ENCODE measurements at regions not wholly inside any gene's neighbourhood (a gene's known extent, or its start where the extent isn't known, plus 50 kb on each side); places are given as distances from the start of the nearest gene placed in this dataset.
"Not testable (repeated sequence)": the region's sequence is repeated elsewhere in the genome, so short reads cannot be mapped to it uniquely, and the experiment has no call there.

DNA sequence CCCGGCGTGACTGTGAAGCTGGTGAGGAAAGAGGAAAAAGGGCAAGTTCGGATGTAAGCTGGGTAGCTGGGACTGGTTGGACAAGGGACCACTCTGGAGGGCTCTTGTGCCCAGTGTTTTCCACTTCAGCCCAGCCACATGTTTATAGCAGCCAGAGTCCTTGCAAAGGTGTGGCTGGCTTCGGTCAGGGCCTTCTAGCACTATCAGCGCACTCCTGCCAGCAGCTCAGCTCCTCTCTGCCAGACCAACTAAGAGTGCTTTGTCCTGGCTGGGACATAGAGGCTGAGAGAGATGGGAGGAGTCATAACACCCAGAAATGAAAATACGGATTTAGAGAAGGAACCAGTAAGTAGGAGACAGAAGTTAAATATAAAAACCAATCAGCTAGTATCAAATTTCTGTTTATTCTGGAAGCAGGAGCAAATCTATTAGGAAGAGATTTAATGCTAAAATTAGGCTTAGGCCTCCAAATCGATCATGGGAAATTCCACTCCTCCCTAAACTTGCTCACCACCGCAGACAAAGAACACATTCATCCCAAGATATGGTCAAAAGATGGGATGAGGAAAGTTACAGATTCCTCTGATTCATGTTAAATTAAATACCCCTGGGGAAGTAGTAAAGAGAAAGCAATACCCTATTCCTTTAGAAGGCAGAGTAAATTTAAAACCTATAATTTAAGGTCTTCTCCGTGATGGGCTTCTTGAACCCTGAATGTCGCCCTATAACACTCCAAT, 135.0 kb downstream of the RALA start:
- no peak for ATAC-seq

DNA sequence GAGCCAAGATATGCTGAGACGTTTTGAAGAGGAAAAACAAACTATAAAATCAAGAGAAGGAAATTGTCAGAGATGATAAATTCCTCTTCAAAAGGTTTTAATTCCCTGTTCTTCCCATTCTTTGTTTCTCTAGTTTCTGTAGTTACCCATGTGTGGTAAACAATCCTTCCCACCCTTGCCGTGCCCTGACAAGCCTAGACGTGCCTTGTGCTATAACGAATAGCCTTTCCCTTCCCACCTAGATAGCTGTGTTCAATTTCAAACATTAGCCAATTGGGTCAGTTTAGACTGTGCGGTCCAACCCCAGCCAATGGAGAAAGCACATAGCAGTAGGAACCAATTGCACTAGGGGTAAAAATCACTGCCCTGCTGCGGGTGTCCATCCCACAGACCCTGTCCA, 138.1 kb downstream of the RALA start:
- no peak for ATAC-seq
- no peak for DNase-seq (ENCODE audit: low spot score)

More for the DNA sequence above, 135.0 kb downstream of the RALA start:
- DNase-seq (ENCODE audit: low spot score), result no peak

DNA sequence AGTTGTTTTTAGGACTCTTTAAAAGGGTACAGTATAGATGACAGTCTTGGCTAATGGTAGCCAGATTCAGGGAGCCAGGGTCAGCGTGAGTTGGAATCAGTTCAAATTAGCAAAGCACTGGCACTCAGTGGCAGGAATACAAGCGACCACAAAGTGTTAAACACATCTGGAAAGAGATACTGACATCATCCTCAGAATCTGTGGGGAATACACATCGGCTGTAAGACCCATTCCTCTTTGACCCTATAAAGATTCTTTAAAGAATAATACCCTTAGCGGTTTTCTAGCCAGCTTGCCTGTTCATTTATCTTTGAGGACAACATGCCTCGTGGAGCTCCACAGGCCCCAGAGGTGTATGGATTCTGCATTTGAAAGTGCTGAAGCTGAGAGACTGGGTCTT, 139.1 kb downstream of the RALA start:
- ATAC-seq; DNase-seq (ENCODE audit: low spot score): not testable (repeated sequence)

DNA sequence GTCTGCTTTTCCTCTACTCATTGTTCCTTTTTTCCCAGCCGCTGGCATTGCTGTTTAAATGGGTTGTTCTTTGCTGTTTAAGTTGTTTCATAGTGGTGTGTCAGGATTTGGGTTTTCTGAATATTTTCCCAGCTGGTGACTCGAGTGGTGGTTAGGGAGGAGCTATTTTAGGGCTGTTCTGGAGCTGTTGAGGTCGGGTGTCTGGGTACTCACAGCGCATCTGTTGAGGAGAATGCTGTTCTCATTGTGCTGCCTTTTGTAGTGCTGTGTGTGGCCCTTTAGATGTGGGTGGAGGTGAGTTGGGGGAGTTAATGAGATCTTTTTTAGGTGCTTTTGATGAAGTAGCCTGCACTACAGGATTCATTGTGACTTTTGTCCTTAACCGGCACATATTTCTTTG, 139.5 kb downstream of the RALA start:
- ATAC-seq, result not testable (repeated sequence)

DNA sequence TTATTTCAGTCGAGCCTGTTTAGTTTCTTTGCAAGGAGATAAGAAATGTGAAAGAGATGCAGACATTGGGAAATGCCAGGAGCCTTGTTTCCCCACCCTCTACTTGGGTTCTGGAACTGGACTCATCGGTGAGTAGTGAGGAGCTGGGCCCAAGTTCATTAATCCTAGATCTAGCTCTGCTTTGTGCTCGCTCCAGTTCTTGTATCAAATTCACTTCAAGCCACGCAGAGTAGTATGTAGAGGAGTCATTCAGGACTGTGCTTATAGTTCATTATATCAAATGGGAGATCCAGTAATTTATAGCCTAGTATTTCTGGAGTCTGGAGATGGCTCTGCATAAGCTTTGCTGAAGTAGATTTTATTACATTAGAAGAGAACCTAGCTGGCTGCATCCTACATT, 142.5 kb downstream of the RALA start:
- ATAC-seq, result not testable (repeated sequence)

More for the DNA sequence above, 139.5 kb downstream of the RALA start:
- DNase-seq (ENCODE audit: low spot score), result not testable (repeated sequence)

DNA sequence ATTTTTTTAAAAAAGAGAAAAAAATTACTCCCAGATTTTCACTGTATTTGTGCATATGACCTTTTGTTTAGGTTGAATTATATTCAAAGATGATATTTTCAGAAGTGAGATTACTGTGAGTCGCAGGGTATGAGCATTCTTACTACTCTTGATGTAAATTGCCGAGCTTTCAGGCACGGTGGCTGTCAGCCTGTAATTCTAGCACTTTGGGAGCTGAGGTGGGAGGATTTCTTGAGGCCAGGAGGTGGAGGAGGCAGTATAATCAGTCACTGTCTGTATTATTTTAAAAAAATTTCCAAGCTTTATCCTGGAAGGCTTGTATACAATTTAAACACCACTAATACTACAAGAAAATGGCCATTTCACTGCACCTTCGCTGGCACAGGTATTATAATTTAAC, 145.1 kb downstream of the RALA start:
- DNase-seq (ENCODE audit: low spot score), result not testable (repeated sequence)

More for the DNA sequence above, 142.5 kb downstream of the RALA start:
- not testable (repeated sequence) for DNase-seq (ENCODE audit: low spot score)

DNA sequence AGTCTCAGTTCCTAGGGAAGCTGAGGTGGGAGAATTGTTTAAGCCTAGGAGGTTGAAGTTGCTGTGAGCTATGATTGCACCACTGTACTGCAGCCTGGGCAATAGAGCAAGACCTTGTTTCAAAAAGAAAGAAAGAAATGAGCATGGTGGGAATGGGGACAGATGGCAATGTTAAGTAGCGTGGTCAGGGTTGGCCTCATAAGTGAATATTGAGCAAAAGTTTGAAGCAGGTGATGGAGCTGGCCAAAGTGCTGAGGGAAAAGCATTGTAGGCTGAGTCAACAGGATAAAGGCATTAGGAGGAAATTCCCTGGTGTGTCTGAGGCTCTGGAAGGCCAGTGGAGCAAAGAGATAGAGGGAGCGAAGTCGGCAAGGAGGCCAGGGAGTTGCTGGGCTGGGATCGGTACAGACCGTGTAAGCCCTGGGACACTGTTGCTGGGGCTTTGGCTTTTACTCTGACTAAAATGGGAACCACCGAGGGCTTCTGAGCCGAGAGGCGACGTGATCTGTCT, 151.0 kb downstream of the RALA start:
- DNase-seq (ENCODE audit: low spot score); ATAC-seq: not testable (repeated sequence)

More for the DNA sequence above, 145.1 kb downstream of the RALA start:
- not testable (repeated sequence) for ATAC-seq

DNA sequence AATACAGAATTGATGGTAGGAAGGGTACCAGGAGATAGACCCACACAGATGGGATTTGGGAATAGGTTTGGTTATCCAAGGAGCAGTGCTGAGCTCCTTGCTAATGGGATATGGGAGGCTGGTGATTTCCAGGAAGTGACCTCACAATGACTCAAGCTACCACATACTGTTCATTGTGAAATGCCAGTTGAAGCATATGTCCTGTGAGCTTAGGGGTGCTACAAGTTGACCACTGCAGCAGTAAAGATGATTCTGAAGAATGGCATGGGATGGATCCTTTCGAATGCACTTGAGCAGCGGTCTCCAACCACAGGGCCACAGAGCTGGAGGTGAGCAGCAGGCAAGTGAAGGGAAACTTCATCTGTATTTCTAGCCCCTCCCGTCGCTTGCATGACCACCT, 158.2 kb downstream of the RALA start:
- not testable (repeated sequence) for DNase-seq (ENCODE audit: low spot score); ATAC-seq

DNA sequence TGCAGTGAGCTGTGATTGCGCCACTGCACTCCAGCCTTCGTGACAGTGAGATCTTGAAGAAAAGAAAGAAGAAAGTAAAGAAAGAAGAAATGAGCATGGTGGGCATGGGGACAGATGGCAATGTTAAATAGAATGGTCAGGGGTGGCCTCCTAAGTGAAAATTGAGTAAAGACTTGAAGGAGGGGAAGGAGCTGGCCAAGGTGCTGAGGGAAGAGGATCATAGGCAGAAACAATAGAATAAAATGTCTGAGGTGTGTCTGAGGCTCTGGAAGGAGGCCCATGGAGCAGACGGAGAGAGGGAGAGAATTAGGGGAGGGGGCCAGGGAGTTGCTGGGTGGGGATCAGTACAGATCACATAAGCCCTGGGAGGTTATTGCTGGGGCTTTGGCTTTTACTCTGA, 163.1 kb downstream of the RALA start:
- ATAC-seq, result not testable (repeated sequence)

DNA sequence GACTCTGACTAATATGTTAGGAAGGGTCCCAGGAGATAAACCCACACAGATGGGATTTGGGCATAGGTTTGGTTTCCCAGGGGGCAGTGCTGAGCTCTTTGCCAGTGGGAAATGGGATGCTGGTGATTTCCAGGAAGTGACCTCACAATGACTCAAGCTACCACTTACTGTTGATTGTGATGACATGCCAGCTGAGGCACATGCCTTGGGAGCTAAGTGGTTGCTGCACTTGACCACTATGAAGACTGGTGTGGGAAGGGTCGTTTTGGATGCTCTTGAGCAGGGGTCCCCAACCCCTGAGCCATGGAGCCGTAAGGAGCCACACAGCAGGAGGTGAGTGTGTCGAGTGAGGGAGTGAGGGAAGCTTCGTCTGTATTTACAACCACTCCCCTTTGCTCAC, 159.0 kb upstream of the CDK13 start:
- not testable (repeated sequence) for DNase-seq (ENCODE audit: low spot score); ATAC-seq

More for the DNA sequence above, 163.1 kb downstream of the RALA start:
- not testable (repeated sequence) for DNase-seq (ENCODE audit: low spot score)

DNA sequence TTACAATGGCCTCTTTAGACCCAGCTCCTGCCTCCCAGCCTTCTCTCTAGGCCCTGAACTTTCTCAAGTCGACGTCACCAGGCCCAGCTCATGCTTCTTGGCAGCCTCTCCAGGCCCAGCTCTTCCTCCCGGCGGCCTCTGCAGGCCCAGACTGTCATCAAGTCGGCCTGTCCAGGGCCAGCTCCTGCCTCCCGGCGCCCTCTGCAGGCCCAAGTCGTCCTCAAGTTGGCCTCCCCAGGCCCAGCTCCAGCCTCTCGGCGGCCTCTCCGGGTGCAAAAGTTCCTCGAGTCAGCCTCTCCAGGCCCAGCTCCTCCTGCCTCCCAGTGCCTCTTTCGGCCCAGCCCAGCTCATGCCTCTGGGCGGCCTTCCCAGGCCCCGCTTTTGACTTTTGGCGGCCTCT, 158.1 kb upstream of the CDK13 start:
- ATAC-seq; DNase-seq (ENCODE audit: low spot score): not testable (repeated sequence)

DNA sequence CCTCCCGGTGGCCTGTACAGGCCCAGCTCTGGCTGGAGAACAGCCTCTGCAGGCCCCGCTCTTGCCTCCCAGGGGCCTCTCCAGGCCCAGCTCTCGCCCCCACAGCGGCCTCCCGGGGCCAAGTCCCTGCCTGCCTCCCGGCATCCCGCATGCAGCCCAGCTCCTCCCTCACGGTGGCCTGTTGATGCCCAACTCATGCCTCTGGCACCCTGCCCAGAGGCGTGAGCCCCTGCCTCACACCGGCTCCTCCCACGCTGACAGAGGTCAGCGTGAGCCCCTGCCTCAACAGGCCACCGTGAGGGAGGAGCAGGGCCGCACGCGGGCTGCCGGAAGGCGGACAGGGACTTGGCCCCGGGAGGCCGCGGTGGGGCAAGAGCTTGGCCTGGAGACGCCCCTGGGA, 157.0 kb upstream of the CDK13 start:
- not testable (repeated sequence) for ATAC-seq; DNase-seq (ENCODE audit: low spot score)

DNA sequence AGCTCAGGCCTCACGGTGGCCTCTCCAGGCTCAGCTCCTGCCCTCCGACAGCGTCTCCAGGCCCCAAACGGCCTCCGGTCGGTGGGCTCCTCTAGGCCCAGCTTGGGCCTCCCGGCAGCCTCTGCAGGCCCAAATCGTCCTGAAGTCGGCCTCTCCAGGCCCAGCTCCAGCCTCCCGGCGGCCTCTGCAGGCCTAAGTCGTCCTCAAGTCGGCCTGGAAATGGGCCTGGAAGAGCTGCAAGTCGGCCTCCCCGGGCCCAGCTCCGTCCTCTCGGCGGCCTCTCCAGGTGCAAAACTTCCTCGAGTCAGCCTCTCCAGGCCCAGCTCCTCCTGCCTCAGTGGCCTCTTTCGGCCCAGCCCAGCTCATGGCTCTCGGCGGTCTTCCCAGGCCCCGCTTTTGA, 156.2 kb upstream of the CDK13 start:
- not testable (repeated sequence) for DNase-seq (ENCODE audit: low spot score); ATAC-seq

DNA sequence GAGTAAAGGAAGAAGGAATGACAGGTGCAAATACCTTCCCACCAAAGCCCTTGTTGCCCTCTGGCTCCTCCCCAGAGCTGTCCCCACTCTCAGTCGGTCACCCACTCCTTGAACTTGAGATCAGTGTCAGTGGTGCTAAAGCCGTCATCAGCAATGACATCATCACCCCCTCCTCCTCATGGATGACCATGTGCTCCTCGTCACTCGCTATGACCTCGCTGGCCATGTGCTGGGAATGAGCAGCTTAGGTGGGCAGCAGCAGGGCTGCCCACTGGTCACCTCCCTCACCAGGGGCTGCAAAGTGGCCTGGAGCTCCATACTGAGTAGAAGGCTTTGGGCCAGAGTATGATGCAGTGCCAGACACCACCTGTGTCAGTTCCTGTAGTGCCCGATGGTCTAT, 153.1 kb upstream of the CDK13 start:
- ATAC-seq; DNase-seq (ENCODE audit: low spot score): not testable (repeated sequence)

DNA sequence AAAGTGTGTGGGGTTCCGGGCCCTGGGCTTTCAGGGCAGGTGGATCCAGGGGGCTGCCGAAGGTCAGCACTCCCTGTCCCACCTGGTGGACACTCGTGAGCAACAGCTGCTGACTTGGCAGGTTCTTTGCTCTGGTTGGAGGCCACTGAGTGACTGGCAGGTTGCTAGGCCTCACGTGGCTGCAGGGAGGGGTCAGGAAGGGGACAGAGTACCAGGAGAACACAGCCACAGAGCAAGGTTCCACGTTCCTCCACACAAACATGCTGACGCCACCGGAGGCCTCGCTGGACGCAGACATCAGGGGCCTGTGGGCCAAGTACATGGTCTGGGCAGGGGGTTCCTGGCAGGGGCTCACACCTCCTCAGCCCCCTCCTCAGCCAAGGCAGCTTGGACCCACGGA, 152.0 kb upstream of the CDK13 start:
- not testable (repeated sequence) for ATAC-seq; DNase-seq (ENCODE audit: low spot score)

DNA sequence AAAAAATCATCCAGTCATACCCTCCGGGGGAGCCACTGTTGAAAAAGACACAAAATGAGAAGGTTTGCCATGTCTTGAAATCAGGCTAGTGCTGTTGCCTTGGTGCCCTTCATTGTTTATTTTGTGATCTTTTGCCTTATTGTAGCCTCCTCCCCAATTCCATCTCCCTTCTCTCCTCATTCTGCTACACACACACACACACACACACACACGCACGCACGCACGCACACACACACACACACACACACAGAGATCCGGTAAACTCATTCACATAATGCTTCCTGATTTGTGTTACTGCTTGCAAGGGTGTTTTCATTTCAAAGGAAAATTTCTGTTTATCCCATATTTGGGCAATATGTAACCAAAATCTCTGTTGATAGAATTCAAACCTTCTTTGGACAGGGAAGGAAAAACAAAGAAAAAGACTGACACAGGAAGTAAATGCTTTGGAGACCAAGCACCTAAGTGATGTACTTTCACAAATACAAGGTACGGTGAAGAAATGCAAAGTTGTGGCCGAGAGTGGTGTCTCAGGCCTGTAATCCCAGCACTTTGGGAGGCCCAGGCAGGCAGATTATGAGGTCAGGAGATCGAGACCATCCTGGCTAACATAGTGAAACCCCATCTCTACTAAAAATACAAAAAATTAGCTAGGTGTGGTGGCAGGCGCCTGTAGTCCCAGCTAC, 141.1 kb upstream of the CDK13 start:
- ATAC-seq (no peak), DNase-seq (ENCODE audit: low spot score) (no peak)

DNA sequence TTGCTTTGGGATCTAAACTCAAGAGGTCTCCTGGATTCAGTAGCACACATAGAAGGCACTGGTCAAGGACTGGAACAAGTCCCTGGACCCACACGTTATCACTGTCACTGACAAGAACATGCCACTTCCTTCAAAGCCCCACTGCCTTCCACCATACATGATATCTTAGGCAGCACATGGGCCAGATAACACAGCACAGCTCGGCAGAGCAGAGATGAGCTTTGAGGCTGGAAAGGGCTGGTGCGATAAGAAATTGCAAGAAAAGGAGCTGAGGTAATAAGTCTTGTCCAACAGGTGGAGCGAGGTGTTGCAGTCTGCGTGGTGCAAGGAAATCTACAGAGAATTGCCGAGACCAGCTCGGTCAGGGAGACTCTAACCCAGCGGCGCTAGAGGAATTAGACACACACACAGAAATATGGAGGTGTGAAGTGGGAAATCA, 139.8 kb upstream of the CDK13 start:
- DNase-seq (ENCODE audit: low spot score), result no peak

DNA sequence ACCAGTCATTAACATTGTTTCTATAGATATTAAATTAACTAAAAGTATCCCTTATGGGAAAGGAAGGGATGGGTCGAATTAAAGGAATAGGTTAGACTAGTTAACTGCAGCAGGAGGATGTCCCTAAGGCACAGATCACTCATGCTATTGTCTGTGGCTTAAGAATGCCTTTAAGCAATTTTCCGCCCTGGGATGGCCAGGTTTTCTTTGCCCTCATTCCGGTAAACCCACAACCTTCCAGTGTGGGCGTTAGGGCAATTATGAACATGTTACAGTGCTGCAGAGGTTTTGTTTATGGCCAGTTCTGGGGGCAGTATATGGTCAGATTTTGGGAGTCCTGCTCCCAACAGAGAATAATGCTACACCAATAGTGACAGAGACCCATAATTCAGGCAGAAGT, 139.3 kb upstream of the CDK13 start:
- ATAC-seq (no peak), DNase-seq (ENCODE audit: low spot score) (no peak)

More for the DNA sequence above, 139.8 kb upstream of the CDK13 start:
- no peak for ATAC-seq

DNA sequence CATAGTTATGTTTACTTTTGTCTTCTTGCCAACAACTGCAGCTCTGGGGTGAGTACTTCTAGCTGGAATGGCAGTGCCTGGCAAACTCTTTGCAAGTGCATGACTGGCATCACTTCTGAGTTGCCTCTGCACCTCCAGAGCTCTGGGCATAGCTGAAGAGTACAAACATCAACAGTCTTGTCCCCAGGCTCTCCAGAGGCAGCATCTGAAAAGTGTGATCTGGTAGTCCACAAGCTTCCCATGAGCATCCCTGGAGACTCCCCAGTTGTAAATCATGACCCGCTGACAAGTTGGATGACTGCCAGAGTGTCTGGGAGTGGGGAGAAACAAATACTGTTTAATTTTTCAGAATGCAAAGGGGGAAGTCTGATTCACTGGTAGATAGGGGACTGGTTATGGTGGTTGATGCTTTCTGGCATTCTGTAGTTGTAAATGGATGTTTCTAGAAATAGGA, 138.9 kb upstream of the CDK13 start:
- DNase-seq (ENCODE audit: low spot score) (no peak), ATAC-seq (no peak)

DNA sequence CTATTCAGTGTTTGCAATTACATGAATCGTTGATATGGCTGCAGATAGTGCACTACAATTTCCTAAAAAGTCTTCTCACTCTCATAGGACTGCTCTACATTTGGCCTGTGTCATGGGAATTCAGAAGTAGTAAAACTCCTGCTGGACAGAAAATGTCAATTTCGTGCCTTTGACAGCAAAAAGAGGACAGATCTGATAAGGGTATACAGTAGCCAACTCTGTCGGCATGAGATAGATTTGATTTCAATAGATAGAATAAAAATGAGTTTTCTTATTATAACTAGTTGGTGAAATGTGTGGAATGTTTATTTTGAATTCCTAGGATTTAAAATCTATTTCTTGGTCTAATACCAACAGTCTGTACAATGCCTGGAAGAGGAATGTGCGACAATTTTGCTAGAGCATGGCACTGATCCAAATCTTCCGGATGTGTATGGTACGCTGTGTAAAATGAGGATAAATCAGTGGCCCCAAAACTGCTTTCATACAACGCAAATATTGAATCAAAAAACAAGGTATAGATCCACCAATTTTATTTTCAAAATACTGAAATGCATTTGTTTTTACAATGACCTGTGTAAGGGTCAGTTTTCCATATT, 133.5 kb upstream of the CDK13 start:
- ATAC-seq (no peak), DNase-seq (ENCODE audit: low spot score) (no peak)

DNA sequence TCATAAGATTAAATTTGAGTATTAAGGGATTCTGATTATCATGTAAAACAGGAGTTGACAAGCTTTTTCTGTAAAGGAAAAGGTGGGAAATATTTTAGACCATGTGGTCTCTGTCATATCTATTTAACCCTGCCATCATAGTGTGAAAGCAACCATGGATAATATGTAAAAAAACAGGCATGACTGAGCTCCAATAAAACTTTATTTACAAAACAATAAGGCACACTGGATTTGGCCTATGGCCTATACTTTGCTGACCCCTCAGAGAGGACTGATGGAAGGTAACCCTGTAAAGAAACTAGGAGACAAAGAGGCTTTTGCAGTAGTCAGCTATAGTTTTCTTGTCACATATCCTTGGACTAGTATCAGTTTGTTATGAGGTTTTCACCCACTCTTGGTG, 130.5 kb upstream of the CDK13 start:
- DNase-seq (ENCODE audit: low spot score), result no peak
- ATAC-seq, result no peak

All from left lobe of liver (tissue), 2 donors.